ENCODE measurements at regions not wholly inside any gene's neighbourhood (a gene's known extent, or its start where the extent isn't known, plus 50 kb on each side); places are given as distances from the start of the nearest gene placed in this dataset.

GRCh38 chrX:148265829-148266228 lies 234.6 kb upstream of the AFF2 start:
- Histone ChIP-seq H3K4me1 (ENCODE audit: insufficient read depth, low read length) (no peaks in the 10 kb centered on the region), H3K36me3 (ENCODE audit: insufficient read depth, low read length) (no peaks in the 10 kb centered on the region), H3K27me3 (ENCODE audit: insufficient read depth, low read length) (no peaks in the 10 kb centered on the region), H3K9ac (ENCODE audit: low read depth, low read length) (no peak overlapping the region), H3K4me3 (ENCODE audit: low read length) (no peak overlapping the region), H3K9me3 (ENCODE audit: insufficient read depth, low read depth, low read length) (no peaks in the 10 kb centered on the region), H3K27ac (ENCODE audit: low read depth, low read length) (no peak overlapping the region)

- no peak overlapping the region for H3K4me3 ChIP-seq (ENCODE audit: low read length)
- H3K27ac ChIP-seq (ENCODE audit: low read depth, low read length) = no peak overlapping the region
- H3K9me3 ChIP-seq (ENCODE audit: insufficient read depth, low read depth, low read length) = no peaks in the 10 kb centered on the region
- WGBS = no CpG with 5 or more reads among the region's 1 CpG
- H3K27me3 ChIP-seq (ENCODE audit: insufficient read depth, low read length) = no peaks in the 10 kb centered on the region
- H3K9ac ChIP-seq (ENCODE audit: low read depth, low read length) = no peak overlapping the region
- no peaks in the 10 kb centered on the region for H3K36me3 ChIP-seq (ENCODE audit: insufficient read depth, low read length)
- no peaks in the 10 kb centered on the region for H3K4me1 ChIP-seq (ENCODE audit: insufficient read depth, low read length)
These were observed 231.7 kb upstream of the AFF2 start for GRCh38 chrX:148268673-148269072.

GRCh38 chrX:148269513-148269912 lies 230.9 kb upstream of the AFF2 start:
- Histone ChIP-seq H3K4me1 (ENCODE audit: insufficient read depth, low read length) (no peaks in the 10 kb centered on the region), H3K9ac (ENCODE audit: low read depth, low read length) (no peak overlapping the region), H3K36me3 (ENCODE audit: insufficient read depth, low read length) (no peaks in the 10 kb centered on the region), H3K27me3 (ENCODE audit: insufficient read depth, low read length) (no peaks in the 10 kb centered on the region), H3K4me3 (ENCODE audit: low read length) (no peak overlapping the region), H3K27ac (ENCODE audit: low read depth, low read length) (no peak overlapping the region), H3K9me3 (ENCODE audit: insufficient read depth, low read depth, low read length) (no peaks in the 10 kb centered on the region)
- 97% methylated on average over 3 of the region's 3 CpGs for WGBS

- Histone ChIP-seq H3K36me3 (ENCODE audit: insufficient read depth, low read length) (no peaks in the 10 kb centered on the region), H3K4me1 (ENCODE audit: insufficient read depth, low read length) (no peaks in the 10 kb centered on the region), H3K4me3 (ENCODE audit: low read length) (no peak overlapping the region), H3K9ac (ENCODE audit: low read depth, low read length) (no peak overlapping the region), H3K9me3 (ENCODE audit: insufficient read depth, low read depth, low read length) (no peaks in the 10 kb centered on the region), H3K27ac (ENCODE audit: low read depth, low read length) (no peak overlapping the region), H3K27me3 (ENCODE audit: insufficient read depth, low read length) (no peaks in the 10 kb centered on the region)
- WGBS = 90% methylated on average over 2 of the region's 2 CpGs
These were observed 229.9 kb upstream of the AFF2 start for GRCh38 chrX:148270499-148270898.

- H3K27me3 ChIP-seq (ENCODE audit: insufficient read depth, low read length) = no peaks in the 10 kb centered on the region
- H3K9me3 ChIP-seq (ENCODE audit: insufficient read depth, low read depth, low read length) = no peaks in the 10 kb centered on the region
- no peaks in the 10 kb centered on the region for H3K36me3 ChIP-seq (ENCODE audit: insufficient read depth, low read length)
- WGBS = 100% methylated on average over 1 of the region's 2 CpGs
- H3K4me3 ChIP-seq (ENCODE audit: low read length) = no peak overlapping the region
- H3K9ac ChIP-seq (ENCODE audit: low read depth, low read length) = no peak overlapping the region
- no peaks in the 10 kb centered on the region for H3K4me1 ChIP-seq (ENCODE audit: insufficient read depth, low read length)
- no peak overlapping the region for H3K27ac ChIP-seq (ENCODE audit: low read depth, low read length)
These were observed 229.2 kb upstream of the AFF2 start for GRCh38 chrX:148271263-148271662.

GRCh38 chrX:148281920-148282319 lies 218.5 kb upstream of the AFF2 start:
- no peak overlapping the region for H3K27ac ChIP-seq (ENCODE audit: low read depth, low read length)

GRCh38 chrX:148282504-148282903 lies 217.9 kb upstream of the AFF2 start:
- Histone ChIP-seq H3K9ac (ENCODE audit: low read depth, low read length) (no peak overlapping the region), H3K36me3 (ENCODE audit: insufficient read depth, low read length) (no peaks in the 10 kb centered on the region), H3K4me1 (ENCODE audit: insufficient read depth, low read length) (peaks cover 19% of the 10 kb centered on the region), H3K9me3 (ENCODE audit: insufficient read depth, low read depth, low read length) (no peaks in the 10 kb centered on the region), H3K27me3 (ENCODE audit: insufficient read depth, low read length) (no peaks in the 10 kb centered on the region), H3K4me3 (ENCODE audit: low read length) (no peak overlapping the region), H3K27ac (ENCODE audit: low read depth, low read length) (no peak overlapping the region)
- 77% methylated on average over 1 of the region's 1 CpG for WGBS

More at GRCh38 chrX:148281920-148282319, 218.5 kb upstream of the AFF2 start:
- Histone ChIP-seq H3K36me3 (ENCODE audit: insufficient read depth, low read length) (no peaks in the 10 kb centered on the region), H3K9ac (ENCODE audit: low read depth, low read length) (no peak overlapping the region), H3K4me1 (ENCODE audit: insufficient read depth, low read length) (peaks cover 13% of the 10 kb centered on the region), H3K4me3 (ENCODE audit: low read length) (no peak overlapping the region), H3K27me3 (ENCODE audit: insufficient read depth, low read length) (no peaks in the 10 kb centered on the region), H3K9me3 (ENCODE audit: insufficient read depth, low read depth, low read length) (no peaks in the 10 kb centered on the region)
- 87% methylated on average over 1 of the region's 1 CpG for WGBS

- Histone ChIP-seq H3K4me3 (ENCODE audit: low read length) (no peak overlapping the region), H3K27ac (ENCODE audit: low read depth, low read length) (no peak overlapping the region), H3K36me3 (ENCODE audit: insufficient read depth, low read length) (no peaks in the 10 kb centered on the region), H3K9ac (ENCODE audit: low read depth, low read length) (no peak overlapping the region), H3K4me1 (ENCODE audit: insufficient read depth, low read length) (peaks cover 23% of the 10 kb centered on the region), H3K9me3 (ENCODE audit: insufficient read depth, low read depth, low read length) (no peaks in the 10 kb centered on the region), H3K27me3 (ENCODE audit: insufficient read depth, low read length) (no peaks in the 10 kb centered on the region)
- WGBS = no CpG with 5 or more reads among the region's 1 CpG
These were observed 216.4 kb upstream of the AFF2 start for GRCh38 chrX:148284056-148284455.

GRCh38 chrX:148284821-148285220 lies 215.6 kb upstream of the AFF2 start:
- H3K27ac ChIP-seq (ENCODE audit: low read depth, low read length) = no peak overlapping the region
- WGBS = 81% methylated on average over 1 of the region's 2 CpGs
- H3K9me3 ChIP-seq (ENCODE audit: insufficient read depth, low read depth, low read length) = no peaks in the 10 kb centered on the region
- H3K4me3 ChIP-seq (ENCODE audit: low read length) = no peak overlapping the region
- peaks cover 23% of the 10 kb centered on the region for H3K4me1 ChIP-seq (ENCODE audit: insufficient read depth, low read length)
- no peaks in the 10 kb centered on the region for H3K36me3 ChIP-seq (ENCODE audit: insufficient read depth, low read length)
- no peaks in the 10 kb centered on the region for H3K27me3 ChIP-seq (ENCODE audit: insufficient read depth, low read length)
- no peak overlapping the region for H3K9ac ChIP-seq (ENCODE audit: low read depth, low read length)

GRCh38 chrX:148288451-148288850 lies 212.0 kb upstream of the AFF2 start:
- Histone ChIP-seq H3K36me3 (ENCODE audit: insufficient read depth, low read length) (no peaks in the 10 kb centered on the region), H3K9ac (ENCODE audit: low read depth, low read length) (no peak overlapping the region), H3K27me3 (ENCODE audit: insufficient read depth, low read length) (no peaks in the 10 kb centered on the region), H3K4me3 (ENCODE audit: low read length) (no peak overlapping the region), H3K27ac (ENCODE audit: low read depth, low read length) (no peak overlapping the region), H3K4me1 (ENCODE audit: insufficient read depth, low read length) (peaks cover 33% of the 10 kb centered on the region), H3K9me3 (ENCODE audit: insufficient read depth, low read depth, low read length) (no peaks in the 10 kb centered on the region)
- whole genome bisulfite sequencing = 74% methylated on average over 3 of the region's 3 CpGs

GRCh38 chrX:148290041-148290440 lies 210.4 kb upstream of the AFF2 start:
- H3K4me1 ChIP-seq (ENCODE audit: insufficient read depth, low read length) = peaks cover 33% of the 10 kb centered on the region
- H3K27ac ChIP-seq (ENCODE audit: low read depth, low read length) = no peak overlapping the region
- 73% methylated on average over 2 of the region's 2 CpGs for WGBS
- no peaks in the 10 kb centered on the region for H3K27me3 ChIP-seq (ENCODE audit: insufficient read depth, low read length)
- H3K36me3 ChIP-seq (ENCODE audit: insufficient read depth, low read length) = no peaks in the 10 kb centered on the region
- H3K9me3 ChIP-seq (ENCODE audit: insufficient read depth, low read depth, low read length) = no peaks in the 10 kb centered on the region
- no peak overlapping the region for H3K4me3 ChIP-seq (ENCODE audit: low read length)
- H3K9ac ChIP-seq (ENCODE audit: low read depth, low read length) = no peak overlapping the region

GRCh38 chrX:148290931-148291330 lies 209.5 kb upstream of the AFF2 start:
- H3K27ac ChIP-seq (ENCODE audit: low read depth, low read length) = no peak overlapping the region
- 76% methylated on average over 1 of the region's 1 CpG for WGBS
- H3K4me1 ChIP-seq (ENCODE audit: insufficient read depth, low read length) = peaks cover 29% of the 10 kb centered on the region
- H3K27me3 ChIP-seq (ENCODE audit: insufficient read depth, low read length) = no peaks in the 10 kb centered on the region
- no peaks in the 10 kb centered on the region for H3K9me3 ChIP-seq (ENCODE audit: insufficient read depth, low read depth, low read length)
- no peak overlapping the region for H3K9ac ChIP-seq (ENCODE audit: low read depth, low read length)
- H3K36me3 ChIP-seq (ENCODE audit: insufficient read depth, low read length) = no peaks in the 10 kb centered on the region
- no peak overlapping the region for H3K4me3 ChIP-seq (ENCODE audit: low read length)

Measured in HUES64 (cell line).